GM19372 (cell line): ENCODE measurements at regions not wholly inside any gene's neighbourhood (a gene's known extent, or its start where the extent isn't known, plus 50 kb on each side); places are given as distances from the start of the nearest gene placed in this dataset.

ENCODE experiments used
- ATAC-seq: cut with Tn5 transposase; IDR thresholded peaks from one replicate; pipeline ENCODE4 v1.9.1; 2021; ENCODE audit warnings: mild to moderate bottlenecking, low read depth, moderate library complexity; ENCODE audit not compliant: unreplicated experiment

DNA sequence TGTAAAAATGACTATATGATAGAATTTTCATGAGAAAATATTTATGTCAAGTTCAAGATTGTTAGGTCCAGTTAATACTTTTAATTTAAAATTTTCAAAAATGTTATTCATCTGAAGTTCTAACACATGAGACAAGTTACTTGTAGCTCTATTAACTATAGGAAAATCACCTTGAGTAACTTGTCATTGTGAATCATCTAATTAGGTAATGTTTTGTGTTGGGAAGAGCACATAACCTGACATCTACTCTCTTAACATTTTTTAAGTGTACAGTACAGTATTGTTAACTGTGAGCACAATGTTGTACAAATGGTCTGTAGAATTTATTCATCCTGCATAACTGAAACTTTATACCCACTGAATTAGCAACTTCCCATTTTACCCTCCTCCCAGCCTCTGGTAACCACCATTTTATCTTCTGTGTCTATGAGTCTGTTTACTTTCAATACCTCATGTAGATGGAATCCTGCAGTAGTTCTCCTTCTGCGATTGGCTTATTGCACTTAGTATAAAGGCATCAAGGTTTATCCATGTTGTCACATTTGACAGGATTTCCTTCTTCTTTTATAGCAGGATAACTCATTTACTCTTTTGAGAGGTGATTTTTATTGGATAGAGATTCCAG is 54.6 kb downstream of the ARL4A start:
- no peak for ATAC-seq

DNA sequence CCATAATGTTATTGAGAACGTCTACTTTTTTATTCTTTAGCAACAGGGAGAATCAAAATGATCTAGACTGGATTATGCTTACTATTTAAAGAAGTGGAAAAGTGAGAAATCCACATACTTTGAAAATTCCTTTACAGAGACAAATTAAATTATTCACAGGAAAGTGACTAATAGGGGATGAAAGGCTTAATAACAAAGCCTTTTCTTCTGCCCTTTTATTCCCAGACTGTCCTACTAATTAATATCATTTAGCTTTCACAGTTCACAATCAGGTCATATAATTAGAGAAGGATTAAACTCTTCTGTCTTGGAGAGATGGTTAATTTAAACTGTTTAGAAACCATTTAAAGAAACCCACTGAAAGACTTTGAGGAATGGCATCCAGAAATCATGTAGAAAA is 58.8 kb downstream of the ARL4A start:
- ATAC-seq, result no peak

DNA sequence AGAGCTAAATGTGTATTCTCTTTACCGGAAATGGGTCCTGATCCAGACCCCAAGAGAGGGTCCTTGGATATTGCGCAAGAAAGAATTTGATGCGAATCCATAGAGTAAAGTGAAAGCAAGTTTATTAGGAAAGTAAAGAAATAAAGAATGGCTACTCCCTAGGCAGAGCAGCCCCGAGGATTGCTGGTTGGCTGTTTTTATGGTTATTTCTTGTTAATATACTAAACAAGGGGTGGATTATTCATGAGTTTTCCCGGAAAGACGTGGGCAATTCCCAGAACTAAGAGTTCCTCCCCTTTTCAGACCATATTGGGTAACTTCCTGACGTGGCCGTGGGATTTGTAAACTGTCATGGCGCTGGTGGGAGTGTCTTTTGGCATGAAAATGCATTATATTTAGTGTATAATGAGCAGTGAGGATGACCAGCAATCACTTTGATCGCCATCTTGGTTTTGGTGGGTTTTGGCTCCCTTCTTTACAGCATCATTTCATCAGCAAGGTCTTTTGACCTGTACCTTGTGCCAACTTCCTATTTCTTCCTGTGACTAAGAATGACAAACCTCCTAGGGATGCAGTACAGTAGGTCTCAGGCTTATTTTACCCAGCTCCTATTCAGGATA is 60.4 kb downstream of the ARL4A start:
- ATAC-seq, result no peak

GRCh38 chr7:12749069-12749468 is 61.6 kb downstream of the ARL4A start:
- no peak for ATAC-seq

DNA sequence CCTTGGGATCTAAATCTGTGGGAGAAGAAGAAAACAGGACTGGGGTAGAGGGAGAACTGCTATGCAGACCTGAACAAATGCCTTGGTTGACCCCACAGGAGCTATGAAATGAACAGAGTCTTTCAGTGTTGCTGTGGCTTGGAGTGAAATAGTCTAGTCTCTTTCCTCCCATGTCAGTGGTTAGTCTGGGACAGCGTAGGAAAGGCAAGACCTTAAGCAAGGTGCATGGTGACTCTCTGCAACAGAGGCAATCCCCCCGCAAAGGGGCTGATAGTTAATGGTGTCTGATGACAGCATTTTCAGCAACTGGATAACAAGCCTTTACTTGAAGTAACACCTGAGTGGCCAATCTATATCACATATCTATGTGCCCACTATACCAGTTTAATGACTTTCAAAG is 62.3 kb downstream of the ARL4A start:
- no peak for ATAC-seq

- no peak for ATAC-seq
Measured at GRCh38 chr7:12751764-12752163, 64.3 kb downstream of the ARL4A start.

- ATAC-seq, result no peak
Measured at GRCh38 chr7:12754179-12754578, 66.7 kb downstream of the ARL4A start.

DNA sequence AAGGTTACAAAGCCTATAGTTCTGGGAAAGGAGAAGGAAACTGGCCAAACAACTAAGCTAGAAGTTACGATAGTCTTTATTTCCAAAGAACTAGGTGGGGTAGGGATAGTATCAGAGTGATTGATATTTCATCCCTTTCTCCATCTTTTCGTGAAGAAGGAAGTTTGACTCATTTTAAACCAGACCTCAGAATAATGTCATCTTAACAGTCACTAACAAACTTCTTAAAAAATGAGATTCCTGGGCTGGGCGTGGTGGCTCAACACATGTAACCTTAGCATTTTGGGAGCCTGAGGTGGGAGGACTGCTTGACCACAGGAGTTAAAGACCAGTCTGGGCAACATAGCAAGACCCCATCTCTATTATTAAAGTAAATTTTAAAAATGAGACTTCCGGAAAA is 69.4 kb downstream of the ARL4A start:
- no peak for ATAC-seq

DNA sequence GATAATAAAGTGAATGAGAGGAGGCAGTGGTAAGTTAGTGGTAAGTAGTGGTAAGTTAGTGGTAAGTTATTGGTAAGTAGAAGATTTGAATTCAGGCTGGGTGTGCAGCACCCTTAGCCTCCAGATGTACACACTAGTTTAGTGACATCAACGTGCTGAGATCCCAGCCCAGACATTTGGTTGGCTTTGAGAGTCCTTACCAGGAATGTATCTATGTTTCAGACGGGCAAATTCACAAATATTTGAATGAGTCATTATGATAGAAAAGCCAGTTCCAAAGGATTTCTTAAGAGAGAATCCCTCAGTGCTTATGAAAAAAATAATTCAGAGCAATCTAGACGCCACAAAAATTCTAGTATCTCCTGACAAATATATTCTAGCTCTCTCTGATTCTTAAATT is 70.0 kb downstream of the ARL4A start:
- no peak for ATAC-seq

DNA sequence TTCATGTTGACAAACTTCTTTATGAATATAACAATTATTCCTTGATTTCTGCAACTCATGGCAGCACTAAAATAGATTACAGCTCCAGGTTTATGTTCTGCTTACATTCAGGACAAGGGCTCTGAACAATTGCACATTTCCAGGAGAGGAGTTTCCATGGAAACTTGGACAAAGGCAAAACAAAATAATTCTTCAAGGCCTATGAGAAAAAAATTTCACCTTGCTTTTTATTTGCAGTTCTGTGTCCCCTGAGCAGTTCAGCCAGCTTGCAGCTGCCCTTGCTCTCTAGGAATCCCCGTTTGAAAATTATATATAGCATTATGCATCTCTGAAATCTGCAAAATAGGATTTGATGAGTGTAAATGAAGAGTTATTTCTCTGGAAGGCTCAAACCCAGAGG is 71.7 kb downstream of the ARL4A start:
- ATAC-seq, result no peak

DNA sequence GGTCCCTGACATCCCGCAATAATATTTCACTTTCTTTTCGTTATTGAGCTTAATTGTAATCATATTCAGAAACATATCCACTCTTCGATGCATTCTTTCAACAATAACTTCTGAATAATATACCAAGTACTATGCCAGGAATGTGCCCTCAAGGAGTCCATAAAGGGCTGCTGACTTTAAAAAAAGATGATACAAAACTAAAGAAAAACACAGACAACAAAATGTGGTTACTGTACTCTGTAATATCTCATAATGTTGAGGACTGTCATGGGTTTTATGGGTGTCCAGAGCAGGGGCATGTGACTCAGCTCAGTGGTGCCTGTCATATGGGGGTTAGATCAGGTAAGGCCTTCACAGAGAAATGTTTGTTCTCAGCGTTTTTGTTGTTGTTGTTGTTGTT is 73.7 kb downstream of the ARL4A start:
- ATAC-seq, result no peak

- no peak for ATAC-seq
Measured at GRCh38 chr7:12761691-12762090, 74.3 kb downstream of the ARL4A start.

GRCh38 chr7:12764458-12764891 is 77.0 kb downstream of the ARL4A start:
- no peak for ATAC-seq

DNA sequence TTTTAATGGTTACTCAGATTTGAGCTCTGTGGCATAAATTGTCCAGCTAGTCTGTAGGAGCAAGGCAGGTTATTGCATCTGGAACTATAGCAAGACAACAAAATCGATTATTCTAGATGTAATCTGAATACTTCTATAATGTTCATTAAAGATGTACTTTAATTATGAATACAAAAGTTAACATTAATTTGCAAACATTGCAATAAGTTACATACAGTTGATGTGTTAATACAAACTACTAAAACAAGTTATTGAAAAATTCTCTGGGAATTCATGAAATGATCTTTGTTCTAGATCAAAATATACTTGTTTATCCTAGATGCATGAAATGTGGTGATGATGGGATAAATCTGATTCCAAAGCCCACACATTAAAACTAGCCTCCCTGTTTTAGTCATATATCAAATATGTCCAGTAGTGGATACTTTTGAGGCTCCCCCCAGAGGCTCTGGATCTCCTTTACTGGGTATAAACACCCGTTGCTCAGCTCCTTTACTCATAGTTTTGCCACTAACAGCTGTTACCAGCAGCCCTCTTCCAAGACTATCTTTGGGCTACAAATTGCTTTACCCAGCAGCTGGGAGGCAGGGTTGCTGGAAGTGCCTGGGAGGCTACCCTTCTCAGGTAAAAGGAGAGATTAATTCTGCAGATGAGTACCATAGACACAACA is 78.1 kb downstream of the ARL4A start:
- no peak for ATAC-seq

DNA sequence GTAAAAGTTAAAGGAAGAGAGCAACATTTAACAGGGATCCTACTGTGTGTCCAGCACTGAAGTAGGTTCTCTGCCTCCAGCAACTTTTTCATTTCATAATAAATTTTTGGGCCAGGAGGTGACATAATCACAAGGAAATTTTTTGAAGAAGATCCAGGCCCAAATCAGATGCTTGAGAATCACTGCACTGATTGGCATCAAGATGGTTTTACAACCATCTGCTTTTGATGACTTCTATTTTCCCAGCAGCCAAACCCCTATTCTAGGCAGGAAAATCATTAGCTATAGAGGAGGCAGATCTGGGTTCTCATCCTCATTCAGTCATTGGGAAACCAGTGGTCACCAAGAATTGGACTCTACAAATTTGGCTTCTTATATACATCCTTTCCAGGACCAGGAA is 79.0 kb downstream of the ARL4A start:
- ATAC-seq, result no peak

GRCh38 chr7:12768948-12769347 is 81.5 kb downstream of the ARL4A start:
- no peak for ATAC-seq

DNA sequence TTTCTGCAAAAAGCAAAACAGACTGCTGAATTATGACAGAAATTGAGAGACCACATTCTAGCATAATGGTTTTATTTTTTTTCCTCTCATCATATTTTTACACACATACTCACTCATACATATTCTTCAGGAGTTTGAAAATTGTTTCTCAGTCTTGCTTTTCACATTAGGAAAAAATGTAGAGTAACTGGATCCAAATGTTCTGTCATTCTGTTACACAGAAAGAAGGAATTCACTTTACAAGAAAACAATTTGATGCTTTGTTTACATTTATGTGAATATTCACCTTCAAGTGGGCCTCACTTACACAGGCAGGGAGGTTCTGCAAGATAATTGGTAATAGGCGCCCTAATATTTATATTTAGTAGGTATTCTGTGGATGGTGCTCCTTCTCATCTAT is 82.0 kb downstream of the ARL4A start:
- no peak for ATAC-seq

GRCh38 chr7:12770227-12770975 is 83.0 kb downstream of the ARL4A start:
- no peak for ATAC-seq

DNA sequence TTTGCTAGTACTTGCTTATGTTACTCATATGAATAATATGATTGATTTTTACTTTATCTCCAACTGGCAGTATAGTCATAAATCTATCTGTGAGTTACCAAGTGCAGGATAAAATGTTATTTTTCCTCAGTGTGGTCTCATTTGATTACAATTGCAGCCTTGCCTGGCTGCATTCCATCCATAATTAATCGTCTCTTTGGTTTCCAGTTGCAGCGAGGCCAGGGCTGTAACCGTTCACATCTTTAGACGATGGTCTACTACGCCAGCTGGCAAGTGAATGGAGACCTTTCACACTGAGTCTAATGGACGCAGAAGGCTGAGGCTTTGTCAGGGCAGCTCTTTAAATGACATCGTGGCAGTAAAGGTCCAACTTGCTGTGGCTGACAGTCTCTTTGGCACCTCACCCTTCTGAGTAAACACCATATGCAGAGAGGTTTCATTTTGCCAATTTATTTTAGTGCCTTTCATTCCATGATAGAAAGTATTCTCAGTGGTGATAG is 84.0 kb downstream of the ARL4A start:
- ATAC-seq, result no peak

DNA sequence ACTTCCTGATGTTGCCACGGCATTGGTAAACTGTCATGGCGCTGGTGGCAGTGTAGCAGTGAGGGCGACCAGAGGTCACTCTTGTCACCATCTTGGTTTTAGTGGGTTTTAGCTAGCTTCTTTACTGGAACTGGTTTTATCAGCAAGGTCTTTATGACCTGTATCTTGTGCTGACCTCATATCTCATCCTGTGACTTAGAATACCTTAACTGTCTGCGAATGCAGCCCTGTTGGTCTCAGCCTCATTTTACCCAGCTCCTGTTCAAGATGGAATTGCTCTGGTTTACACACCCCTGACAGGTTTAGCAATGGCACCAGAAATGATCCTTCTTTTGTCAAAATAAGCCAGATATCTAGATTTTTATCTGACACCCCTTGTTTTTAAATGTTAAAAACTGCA is 85.3 kb downstream of the ARL4A start:
- ATAC-seq, result no peak

- ATAC-seq, result no peak
Measured at GRCh38 chr7:12777257-12777656, 89.8 kb downstream of the ARL4A start.
